Activated CD8-positive, alpha-beta T cell treated with anti-CD3 and anti-CD28 coated beads, Interleukin-2, amount 10 ng/mL, durations not matched to agents 7 days and 5 days (primary cell): ENCODE measurements at regions not wholly inside any gene's neighbourhood (a gene's known extent, or its start where the extent isn't known, plus 50 kb on each side); places are given as distances from the start of the nearest gene placed in this dataset.

Experiments used
- ATAC-seq: fragments of 150-1000 bp; cut with Tn5 transposase; one replicate; pipeline ENCODE4 v1.10.0; 2021; ENCODE audit warnings: moderate library complexity
- CTCF ChIA-PET: fragments of 350-600 bp; sonication (Branson Sonifier 250); formaldehyde crosslinking; loops from one replicate; lab custom pipeline; 2021; ENCODE audit warnings: antibody characterized with exemption; lab: Charles Lee
- POLR2A ChIA-PET: fragments of 350-600 bp; sonication (Branson Sonifier 250); formaldehyde crosslinking; loops from one replicate; lab custom pipeline; 2021; ENCODE audit warnings: antibody characterized with exemption; lab: Charles Lee
- DNase-seq: peaks from one replicate; pipeline ENCODE4 v3.0.0-alpha.2; 2020
- H3K27ac Mint-ChIP-seq: one replicate; pipeline ENCODE4 v1.8.0; 2021; ENCODE audit warnings: mild to moderate bottlenecking, mixed read lengths
- H3K27me3 Mint-ChIP-seq: one replicate; pipeline ENCODE4 v1.8.0; 2021; ENCODE audit warnings: low read depth, mixed read lengths
- H3K36me3 Mint-ChIP-seq: one replicate; pipeline ENCODE4 v1.8.0; 2021; ENCODE audit warnings: low read depth, mixed read lengths
- H3K4me1 Mint-ChIP-seq: one replicate; pipeline ENCODE4 v1.8.0; 2021; ENCODE audit warnings: low read depth, mixed read lengths
- H3K4me3 Mint-ChIP-seq: one replicate; pipeline ENCODE4 v1.8.0; 2021; ENCODE audit warnings: mild to moderate bottlenecking, mixed read lengths
- H3K9me3 Mint-ChIP-seq: one replicate; pipeline ENCODE4 v1.8.0; 2022; ENCODE audit warnings: mixed read lengths; ENCODE audit not compliant: insufficient read depth

DNA sequence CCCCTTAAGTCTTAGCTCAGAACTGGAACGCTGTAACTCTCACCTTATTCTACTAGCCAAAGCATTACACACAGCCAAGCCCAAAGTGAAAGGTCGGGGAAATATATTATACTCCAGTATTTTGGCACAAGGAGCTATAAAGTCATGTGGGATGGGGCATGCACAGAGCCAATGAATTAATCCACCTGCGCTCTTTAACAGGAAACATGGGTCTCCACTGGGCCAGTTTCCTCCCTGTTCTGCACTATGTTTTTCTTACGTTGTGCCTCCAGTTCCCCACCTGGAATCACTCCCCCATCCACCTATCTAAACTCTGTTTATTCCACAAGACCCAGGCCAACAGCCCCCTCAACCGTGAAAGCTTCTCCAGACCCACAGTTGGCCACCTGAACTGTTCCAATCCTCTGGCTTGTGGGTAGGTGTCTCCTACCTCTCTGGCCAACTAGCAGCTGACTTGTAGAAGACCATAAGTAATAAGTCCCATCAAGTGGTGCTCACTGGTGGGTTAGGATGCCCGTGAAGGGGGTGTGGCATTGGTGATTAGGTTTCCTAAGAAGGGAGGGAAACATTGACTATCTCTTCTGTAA is 286.9 kb downstream of the NPIPA8 start:
- Mint-ChIP-seq H3K9me3 (no peaks in the 10 kb centered on the region), H3K27ac (no peak overlapping the region), H3K4me1 (no peaks in the 10 kb centered on the region), H3K4me3 (no peak overlapping the region), H3K27me3 (no peaks in the 10 kb centered on the region), H3K36me3 (no peaks in the 10 kb centered on the region)
- ATAC-seq (no peak), DNase-seq (no peak)
- ChIA-PET CTCF (no interaction called here), POLR2A (no interaction called here)

DNA sequence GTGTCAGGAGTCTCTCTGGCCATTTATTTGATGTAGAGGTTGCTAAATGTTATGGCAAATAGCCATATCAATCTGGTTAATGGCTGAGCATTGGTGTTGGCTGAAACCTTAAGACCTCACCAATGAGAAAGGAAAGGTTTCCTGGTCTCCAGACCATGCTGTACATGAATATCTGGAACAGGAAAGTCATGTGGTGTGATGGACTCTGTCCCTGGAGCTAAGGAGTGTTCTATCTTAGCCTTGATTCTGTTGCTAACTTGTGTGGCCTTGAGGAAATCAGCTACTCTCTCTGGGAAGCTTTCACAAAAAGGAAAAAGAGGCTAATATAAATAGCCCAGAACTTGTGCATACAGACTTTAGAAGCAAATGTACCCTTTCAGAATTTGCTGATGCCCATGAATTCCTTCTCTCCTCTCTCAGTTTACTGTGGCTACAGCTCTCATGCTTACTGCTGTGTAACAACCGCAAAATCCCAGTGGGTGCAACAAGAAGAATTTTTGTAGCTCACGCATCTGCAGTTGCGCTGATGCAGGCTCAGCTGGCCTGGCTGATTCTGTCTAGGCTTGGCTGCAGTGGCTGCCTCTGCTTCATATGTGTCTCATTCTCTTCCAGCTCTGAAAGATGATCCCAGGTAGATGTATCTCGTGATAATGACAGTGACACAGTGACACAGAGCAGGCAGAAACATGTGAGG is 287.5 kb downstream of the NPIPA8 start:
- H3K4me1 Mint-ChIP-seq: no peaks in the 10 kb centered on the region
- no peaks in the 10 kb centered on the region for H3K27me3 Mint-ChIP-seq
- no peaks in the 10 kb centered on the region for H3K36me3 Mint-ChIP-seq
- DNase-seq: no peak
- no peak overlapping the region for H3K27ac Mint-ChIP-seq
- no peaks in the 10 kb centered on the region for H3K9me3 Mint-ChIP-seq
- ChIA-PET POLR2A (no interaction called here), CTCF (no interaction called here)
- H3K4me3 Mint-ChIP-seq: no peak overlapping the region
- ATAC-seq: no peak

DNA sequence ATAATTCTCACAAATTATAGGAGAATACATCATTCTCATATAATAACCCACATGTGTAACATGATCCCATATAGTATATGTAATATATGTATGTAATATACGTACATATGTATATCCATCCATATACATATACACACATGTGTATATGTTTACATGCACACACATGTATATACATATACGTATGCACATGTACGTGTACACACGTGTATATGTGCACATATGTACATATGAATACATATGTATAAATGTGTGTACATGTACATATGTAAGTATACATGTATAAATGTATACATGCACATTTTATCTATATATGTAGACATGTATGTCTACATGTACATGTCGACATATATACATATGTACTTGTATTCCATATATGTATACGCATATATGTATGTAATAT is 288.8 kb downstream of the NPIPA8 start:
- no peaks in the 10 kb centered on the region for H3K36me3 Mint-ChIP-seq
- ChIA-PET CTCF (no interaction called here), POLR2A (no interaction called here)
- H3K4me3 Mint-ChIP-seq: no peak overlapping the region
- DNase-seq (no peak), ATAC-seq (no peak)
- H3K4me1 Mint-ChIP-seq: no peaks in the 10 kb centered on the region
- H3K27ac Mint-ChIP-seq: no peak overlapping the region
- no peaks in the 10 kb centered on the region for H3K27me3 Mint-ChIP-seq
- no peaks in the 10 kb centered on the region for H3K9me3 Mint-ChIP-seq

DNA sequence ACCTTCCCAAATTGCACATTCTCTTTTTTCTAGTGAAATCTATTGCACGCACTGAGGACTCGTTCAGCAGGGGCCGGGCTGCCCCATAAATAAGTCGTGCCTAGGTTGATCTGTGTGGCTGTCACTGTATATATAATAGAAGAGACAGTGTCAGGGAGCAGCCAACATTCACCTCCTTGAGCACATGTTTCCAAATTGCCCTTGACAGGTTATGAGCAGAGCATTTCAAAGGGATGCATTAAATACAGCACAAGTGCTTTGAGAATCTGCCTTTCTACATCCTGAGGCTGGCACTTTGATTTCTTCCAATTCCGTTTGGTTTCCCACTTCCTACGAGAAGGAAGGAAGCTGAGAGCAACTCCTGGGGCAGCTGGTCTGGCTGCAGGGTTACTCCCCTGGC is 291.2 kb downstream of the NPIPA8 start:
- H3K4me3 Mint-ChIP-seq: no peak overlapping the region
- H3K27me3 Mint-ChIP-seq: no peaks in the 10 kb centered on the region
- no peaks in the 10 kb centered on the region for H3K36me3 Mint-ChIP-seq
- no peaks in the 10 kb centered on the region for H3K9me3 Mint-ChIP-seq
- DNase-seq: no peak
- no peak for ATAC-seq
- POLR2A ChIA-PET: no interaction called here
- H3K27ac Mint-ChIP-seq: no peak overlapping the region
- H3K4me1 Mint-ChIP-seq: no peaks in the 10 kb centered on the region
- CTCF ChIA-PET: no interaction called here

DNA sequence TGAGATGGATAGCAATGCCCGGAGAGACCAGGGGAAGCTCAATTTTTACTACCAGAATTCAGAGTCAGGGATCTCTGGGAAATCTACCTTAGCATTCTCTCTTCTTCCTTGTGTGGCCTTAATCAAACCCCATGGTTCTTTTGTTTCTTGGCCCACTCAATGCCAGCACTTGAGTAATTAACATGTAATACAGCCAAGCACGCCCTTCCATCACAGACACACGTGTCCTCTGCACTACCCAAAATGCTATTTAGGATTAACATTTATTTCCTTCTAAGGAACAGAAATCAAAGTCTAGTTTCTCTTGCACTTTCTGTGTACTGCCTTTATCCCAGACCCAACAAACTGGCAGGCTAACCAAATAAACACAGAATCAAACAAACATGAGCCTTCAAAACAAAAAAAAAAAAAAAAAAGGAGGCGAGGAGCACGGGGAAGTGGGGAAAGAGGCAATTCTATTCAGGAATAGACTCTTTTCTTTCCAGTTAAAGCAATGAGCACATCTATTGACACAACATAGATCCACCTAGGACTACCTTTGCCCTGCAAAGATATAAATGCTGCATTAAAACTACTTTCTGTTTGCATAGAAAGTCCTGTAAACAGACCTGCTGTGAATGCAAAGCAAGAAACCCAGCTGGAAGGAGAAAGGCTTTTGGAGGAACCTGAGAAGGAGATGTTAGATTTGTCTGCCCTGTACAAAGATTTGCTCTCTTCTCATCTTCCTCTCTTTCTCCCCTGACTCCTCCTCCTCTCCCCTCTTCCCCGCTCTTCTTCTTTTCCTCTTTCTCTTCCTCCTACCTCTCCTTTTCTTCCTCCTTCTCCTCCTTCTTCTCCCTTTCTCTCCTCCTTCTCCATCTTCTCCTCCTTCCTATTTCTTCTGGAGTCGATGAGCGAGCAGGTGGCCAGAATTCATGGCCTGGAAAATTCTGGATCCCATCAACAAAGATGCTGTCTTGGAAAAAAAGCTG is 294.4 kb downstream of the NPIPA8 start:
- ChIA-PET CTCF (no interaction called here), POLR2A (no interaction called here)
- DNase-seq: no peak
- Mint-ChIP-seq H3K9me3 (no peaks in the 10 kb centered on the region), H3K36me3 (no peaks in the 10 kb centered on the region), H3K27ac (no peak overlapping the region), H3K27me3 (no peaks in the 10 kb centered on the region), H3K4me1 (no peaks in the 10 kb centered on the region), H3K4me3 (no peak overlapping the region)
- no peak for ATAC-seq

DNA sequence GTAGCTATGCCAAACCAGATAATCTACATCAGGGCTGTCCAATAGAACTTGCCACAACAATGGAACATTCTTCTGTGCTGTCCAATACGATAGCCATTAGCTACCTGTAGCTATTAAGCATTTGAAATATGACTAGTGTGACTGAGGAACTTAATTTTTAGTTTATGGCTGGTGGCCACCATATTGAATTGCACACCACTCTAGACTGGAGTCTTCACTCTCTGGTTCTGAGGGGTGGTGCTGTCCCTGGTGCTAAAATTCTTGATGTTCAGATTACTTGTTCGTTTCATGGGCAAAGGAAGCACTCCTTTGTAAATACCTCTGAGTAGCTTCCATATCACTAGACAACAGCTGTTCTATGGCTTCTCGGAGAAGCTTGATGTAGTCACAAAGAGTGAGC is 296.6 kb downstream of the NPIPA8 start:
- ATAC-seq (no peak), DNase-seq (no peak)
- CTCF ChIA-PET: no interaction called here
- H3K9me3 Mint-ChIP-seq: no peaks in the 10 kb centered on the region
- H3K4me3 Mint-ChIP-seq: no peak overlapping the region
- no peak overlapping the region for H3K27ac Mint-ChIP-seq
- H3K4me1 Mint-ChIP-seq: no peaks in the 10 kb centered on the region
- POLR2A ChIA-PET: no interaction called here
- no peaks in the 10 kb centered on the region for H3K36me3 Mint-ChIP-seq
- H3K27me3 Mint-ChIP-seq: no peaks in the 10 kb centered on the region

DNA sequence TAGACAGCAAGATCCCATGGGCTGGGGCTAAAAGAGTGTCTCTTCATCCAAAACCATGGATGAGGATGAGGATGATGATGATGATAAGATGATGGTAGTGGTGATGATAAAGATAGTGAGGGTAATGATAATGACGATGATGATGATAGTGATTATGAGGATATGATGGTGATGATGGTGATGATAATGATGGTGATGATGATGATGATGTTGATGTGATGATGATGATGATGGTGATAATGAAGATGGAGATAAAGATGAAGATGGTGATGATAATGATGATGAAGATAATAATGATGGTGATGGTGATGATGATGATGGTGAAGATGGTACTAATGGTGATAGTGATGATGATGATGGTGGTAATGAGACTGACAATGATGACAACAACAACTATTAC is 299.5 kb downstream of the NPIPA8 start:
- DNase-seq: no peak
- Mint-ChIP-seq H3K36me3 (no peaks in the 10 kb centered on the region), H3K9me3 (no peaks in the 10 kb centered on the region), H3K4me1 (no peaks in the 10 kb centered on the region), H3K27ac (no peak overlapping the region), H3K4me3 (no peak overlapping the region), H3K27me3 (no peaks in the 10 kb centered on the region)
- CTCF ChIA-PET: no interaction called here
- POLR2A ChIA-PET: no interaction called here
- ATAC-seq: no peak

DNA sequence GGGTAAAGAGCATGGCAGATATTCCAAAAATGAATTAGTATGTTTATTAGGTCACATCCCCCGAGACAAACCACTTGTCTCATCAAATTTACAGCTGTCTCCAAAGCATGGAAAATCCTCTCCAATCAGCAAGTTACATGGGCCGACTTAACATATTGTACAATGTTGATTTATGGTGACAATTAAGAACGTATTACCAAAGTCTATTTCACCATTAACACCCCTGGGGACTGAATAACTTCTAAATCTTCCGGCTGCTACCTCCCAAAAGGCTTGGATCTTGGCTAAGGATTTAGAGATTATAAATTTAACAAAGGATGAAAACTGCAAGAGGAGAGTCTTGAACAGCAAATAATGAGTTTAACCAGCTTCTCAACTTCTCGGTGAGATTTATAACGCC is 311.9 kb downstream of the NPIPA8 start:
- Mint-ChIP-seq H3K4me3 (no peak overlapping the region), H3K4me1 (no peaks in the 10 kb centered on the region), H3K9me3 (no peaks in the 10 kb centered on the region), H3K27ac (no peak overlapping the region), H3K36me3 (no peaks in the 10 kb centered on the region), H3K27me3 (no peaks in the 10 kb centered on the region)
- ATAC-seq: no peak
- CTCF ChIA-PET: no interaction called here
- POLR2A ChIA-PET: no interaction called here
- no peak for DNase-seq

DNA sequence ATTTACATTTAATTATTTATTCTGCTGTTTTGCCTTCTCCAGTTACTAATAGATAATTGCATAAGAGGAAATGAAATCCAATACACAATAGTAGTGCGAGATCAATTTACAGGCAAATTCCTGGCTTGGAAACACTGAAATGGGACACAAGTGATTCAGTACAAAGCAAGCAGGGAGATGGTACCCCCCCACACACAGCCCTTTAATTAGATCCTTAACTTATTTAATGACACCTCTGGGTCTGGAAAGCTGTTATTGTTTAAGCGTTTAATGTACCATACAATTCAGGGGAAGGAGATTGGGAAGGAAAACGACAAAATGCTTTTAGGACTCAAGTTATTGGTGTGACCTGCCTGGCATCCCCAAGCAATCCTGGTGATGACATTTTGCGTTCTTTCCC is 318.2 kb downstream of the NPIPA8 start:
- Mint-ChIP-seq H3K4me3 (no peak overlapping the region), H3K4me1 (no peaks in the 10 kb centered on the region), H3K9me3 (no peaks in the 10 kb centered on the region), H3K36me3 (no peaks in the 10 kb centered on the region), H3K27me3 (no peaks in the 10 kb centered on the region), H3K27ac (no peak overlapping the region)
- ChIA-PET CTCF (no interaction called here), POLR2A (no interaction called here)
- no peak for ATAC-seq
- DNase-seq: no peak

DNA sequence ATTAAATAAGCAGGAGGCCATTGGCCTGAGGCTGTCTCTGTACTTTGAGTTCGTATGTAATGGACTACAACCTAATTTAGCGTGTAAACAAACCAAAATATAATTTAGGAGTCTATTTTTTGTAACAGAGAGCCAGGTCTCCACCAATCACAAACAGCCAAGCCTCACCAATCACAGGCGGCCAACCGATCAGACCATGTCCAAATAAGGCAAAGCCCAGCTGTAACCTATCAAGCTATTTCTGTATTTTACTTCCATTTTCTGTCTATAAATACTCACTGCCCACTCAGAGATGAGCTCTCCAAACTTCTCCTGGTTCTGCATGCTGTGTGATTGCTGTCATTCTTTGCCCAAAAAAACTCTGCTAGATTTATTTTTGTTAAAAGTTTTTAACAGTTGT is 322.7 kb downstream of the NPIPA8 start:
- ChIA-PET CTCF (no interaction called here), POLR2A (no interaction called here)
- no peak overlapping the region for H3K4me3 Mint-ChIP-seq
- ATAC-seq (no peak), DNase-seq (no peak)
- H3K4me1 Mint-ChIP-seq: no peaks in the 10 kb centered on the region
- H3K27ac Mint-ChIP-seq: no peak overlapping the region
- no peaks in the 10 kb centered on the region for H3K9me3 Mint-ChIP-seq
- H3K27me3 Mint-ChIP-seq: no peaks in the 10 kb centered on the region
- H3K36me3 Mint-ChIP-seq: no peaks in the 10 kb centered on the region

DNA sequence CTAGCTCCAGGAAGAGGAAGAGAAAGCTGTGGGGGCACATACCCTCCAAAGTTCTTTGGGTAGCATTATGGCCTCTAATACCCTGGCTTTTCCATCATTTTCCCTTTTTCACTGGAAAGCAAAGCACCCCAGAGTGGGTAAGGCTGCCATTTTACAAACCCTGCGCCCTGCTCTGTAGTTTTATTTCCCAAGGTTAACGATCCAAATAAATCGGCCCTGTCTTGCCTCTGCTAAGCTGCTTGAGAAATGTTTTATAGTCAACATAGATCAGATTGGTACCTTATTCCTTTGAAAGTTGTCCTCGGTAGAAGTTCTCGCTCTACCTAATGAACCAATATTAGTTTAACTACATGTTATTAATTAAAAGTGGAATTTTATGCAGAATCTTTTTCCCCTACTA is 328.2 kb downstream of the NPIPA8 start:
- no peaks in the 10 kb centered on the region for H3K4me1 Mint-ChIP-seq
- DNase-seq (no peak), ATAC-seq (no peak)
- H3K9me3 Mint-ChIP-seq: no peaks in the 10 kb centered on the region
- H3K27me3 Mint-ChIP-seq: no peaks in the 10 kb centered on the region
- ChIA-PET CTCF (no interaction called here), POLR2A (no interaction called here)
- no peak overlapping the region for H3K4me3 Mint-ChIP-seq
- no peaks in the 10 kb centered on the region for H3K36me3 Mint-ChIP-seq
- no peak overlapping the region for H3K27ac Mint-ChIP-seq

DNA sequence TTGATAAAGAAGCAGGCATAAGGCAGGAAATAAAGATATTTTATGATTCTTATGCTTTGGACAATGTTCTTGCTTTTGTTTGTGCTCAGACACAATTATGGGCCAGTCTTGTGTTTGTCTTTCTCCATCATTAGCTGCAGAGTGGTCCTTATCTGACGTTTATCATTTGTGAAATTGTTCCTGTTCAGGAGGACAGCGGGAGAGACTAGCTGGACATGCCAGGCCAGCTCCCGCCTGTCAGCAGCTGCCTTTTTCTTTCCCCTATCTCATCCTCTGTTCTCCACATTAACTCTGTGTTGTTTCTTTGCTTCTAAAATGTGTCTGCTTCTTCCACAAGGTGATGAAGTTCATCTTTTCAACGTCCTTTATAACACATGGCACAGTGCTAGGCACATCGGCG is 333.5 kb downstream of the NPIPA8 start:
- no peaks in the 10 kb centered on the region for H3K27me3 Mint-ChIP-seq
- no peak for ATAC-seq
- H3K36me3 Mint-ChIP-seq: no peaks in the 10 kb centered on the region
- H3K9me3 Mint-ChIP-seq: no peaks in the 10 kb centered on the region
- DNase-seq: no peak
- POLR2A ChIA-PET: no interaction called here
- H3K4me1 Mint-ChIP-seq: no peaks in the 10 kb centered on the region
- no peak overlapping the region for H3K27ac Mint-ChIP-seq
- CTCF ChIA-PET: no interaction called here
- H3K4me3 Mint-ChIP-seq: no peak overlapping the region
